ENCODE measurements at regions not wholly inside any gene's neighbourhood (a gene's known extent, or its start where the extent isn't known, plus 50 kb on each side); places are given as distances from the start of the nearest gene placed in this dataset.

GRCh38 chr20:60561052-60561451 is 602.8 kb downstream of the CDH26 start:
- H3K4me3 ChIP-seq (ENCODE audit: low read length), result no peak overlapping the region
- H3K36me3 ChIP-seq (ENCODE audit: control insufficient read depth, insufficient read depth, low read length), result no peaks in the 10 kb centered on the region
- no peaks in the 10 kb centered on the region for H3K27me3 ChIP-seq (ENCODE audit: control insufficient read depth, insufficient read depth, low read length)
- no peaks in the 10 kb centered on the region for H3K9me3 ChIP-seq (ENCODE audit: control insufficient read depth, low read length)
- H3K4me1 ChIP-seq (ENCODE audit: control insufficient read depth, insufficient read depth, low read length), result no peaks in the 10 kb centered on the region
- no peak overlapping the region for H3K9ac ChIP-seq (ENCODE audit: low read length)

- no peaks in the 10 kb centered on the region for H3K36me3 ChIP-seq (ENCODE audit: control insufficient read depth, insufficient read depth, low read length)
- no peak overlapping the region for H3K4me3 ChIP-seq (ENCODE audit: low read length)
- no peaks in the 10 kb centered on the region for H3K27me3 ChIP-seq (ENCODE audit: control insufficient read depth, insufficient read depth, low read length)
- no peak overlapping the region for H3K9ac ChIP-seq (ENCODE audit: low read length)
- H3K4me1 ChIP-seq (ENCODE audit: control insufficient read depth, insufficient read depth, low read length), result no peaks in the 10 kb centered on the region
- no peaks in the 10 kb centered on the region for H3K9me3 ChIP-seq (ENCODE audit: control insufficient read depth, low read length)
Measured at GRCh38 chr20:60565083-60565482, 606.9 kb downstream of the CDH26 start.

- Histone ChIP-seq H3K4me3 (ENCODE audit: low read length) (no peak overlapping the region), H3K27me3 (ENCODE audit: control insufficient read depth, insufficient read depth, low read length) (no peaks in the 10 kb centered on the region), H3K4me1 (ENCODE audit: control insufficient read depth, insufficient read depth, low read length) (no peaks in the 10 kb centered on the region), H3K9ac (ENCODE audit: low read length) (no peak overlapping the region), H3K9me3 (ENCODE audit: control insufficient read depth, low read length) (no peaks in the 10 kb centered on the region), H3K36me3 (ENCODE audit: control insufficient read depth, insufficient read depth, low read length) (no peaks in the 10 kb centered on the region)
Measured at GRCh38 chr20:60565551-60565950, 607.3 kb downstream of the CDH26 start.

- H3K36me3 ChIP-seq (ENCODE audit: control insufficient read depth, insufficient read depth, low read length), result no peaks in the 10 kb centered on the region
- no peak overlapping the region for H3K4me3 ChIP-seq (ENCODE audit: low read length)
- no peaks in the 10 kb centered on the region for H3K9me3 ChIP-seq (ENCODE audit: control insufficient read depth, low read length)
- no peak overlapping the region for H3K9ac ChIP-seq (ENCODE audit: low read length)
- no peaks in the 10 kb centered on the region for H3K27me3 ChIP-seq (ENCODE audit: control insufficient read depth, insufficient read depth, low read length)
- H3K4me1 ChIP-seq (ENCODE audit: control insufficient read depth, insufficient read depth, low read length), result no peaks in the 10 kb centered on the region
Measured at GRCh38 chr20:60569116-60569515, 610.9 kb downstream of the CDH26 start.

- Histone ChIP-seq H3K36me3 (ENCODE audit: control insufficient read depth, insufficient read depth, low read length) (no peaks in the 10 kb centered on the region), H3K9me3 (ENCODE audit: control insufficient read depth, low read length) (no peaks in the 10 kb centered on the region), H3K9ac (ENCODE audit: low read length) (no peak overlapping the region), H3K4me3 (ENCODE audit: low read length) (no peak overlapping the region), H3K4me1 (ENCODE audit: control insufficient read depth, insufficient read depth, low read length) (no peaks in the 10 kb centered on the region), H3K27me3 (ENCODE audit: control insufficient read depth, insufficient read depth, low read length) (no peaks in the 10 kb centered on the region)
Measured at GRCh38 chr20:60570481-60571277, 612.5 kb downstream of the CDH26 start.

- Histone ChIP-seq H3K4me3 (ENCODE audit: low read length) (no peak overlapping the region), H3K36me3 (ENCODE audit: control insufficient read depth, insufficient read depth, low read length) (no peaks in the 10 kb centered on the region), H3K9ac (ENCODE audit: low read length) (no peak overlapping the region), H3K4me1 (ENCODE audit: control insufficient read depth, insufficient read depth, low read length) (no peaks in the 10 kb centered on the region), H3K9me3 (ENCODE audit: control insufficient read depth, low read length) (no peaks in the 10 kb centered on the region), H3K27me3 (ENCODE audit: control insufficient read depth, insufficient read depth, low read length) (no peaks in the 10 kb centered on the region)
Measured at GRCh38 chr20:60573003-60573680, 614.9 kb downstream of the CDH26 start.

GRCh38 chr20:60576236-60576635 is 618.0 kb downstream of the CDH26 start:
- Histone ChIP-seq H3K4me1 (ENCODE audit: control insufficient read depth, insufficient read depth, low read length) (no peaks in the 10 kb centered on the region), H3K9me3 (ENCODE audit: control insufficient read depth, low read length) (no peaks in the 10 kb centered on the region), H3K27me3 (ENCODE audit: control insufficient read depth, insufficient read depth, low read length) (no peaks in the 10 kb centered on the region), H3K36me3 (ENCODE audit: control insufficient read depth, insufficient read depth, low read length) (no peaks in the 10 kb centered on the region), H3K9ac (ENCODE audit: low read length) (no peak overlapping the region), H3K4me3 (ENCODE audit: low read length) (no peak overlapping the region)

- Histone ChIP-seq H3K27me3 (ENCODE audit: control insufficient read depth, insufficient read depth, low read length) (no peaks in the 10 kb centered on the region), H3K4me3 (ENCODE audit: low read length) (no peak overlapping the region)
Measured at GRCh38 chr20:60579941-60580515, 621.8 kb downstream of the CDH26 start.

GRCh38 chr20:60581606-60582115 is 623.4 kb downstream of the CDH26 start:
- Histone ChIP-seq H3K36me3 (ENCODE audit: control insufficient read depth, insufficient read depth, low read length) (no peaks in the 10 kb centered on the region), H3K4me3 (ENCODE audit: low read length) (no peak overlapping the region), H3K27me3 (ENCODE audit: control insufficient read depth, insufficient read depth, low read length) (no peaks in the 10 kb centered on the region), H3K9ac (ENCODE audit: low read length) (no peak overlapping the region), H3K9me3 (ENCODE audit: control insufficient read depth, low read length) (no peaks in the 10 kb centered on the region), H3K4me1 (ENCODE audit: control insufficient read depth, insufficient read depth, low read length) (no peaks in the 10 kb centered on the region)

More at GRCh38 chr20:60579941-60580515, 621.8 kb downstream of the CDH26 start:
- Histone ChIP-seq H3K36me3 (ENCODE audit: control insufficient read depth, insufficient read depth, low read length) (no peaks in the 10 kb centered on the region), H3K9me3 (ENCODE audit: control insufficient read depth, low read length) (no peaks in the 10 kb centered on the region), H3K4me1 (ENCODE audit: control insufficient read depth, insufficient read depth, low read length) (no peaks in the 10 kb centered on the region), H3K9ac (ENCODE audit: low read length) (no peak overlapping the region)

GRCh38 chr20:60583741-60584140 is 625.5 kb downstream of the CDH26 start:
- H3K9ac ChIP-seq (ENCODE audit: low read length), result no peak overlapping the region
- H3K27me3 ChIP-seq (ENCODE audit: control insufficient read depth, insufficient read depth, low read length), result no peaks in the 10 kb centered on the region
- H3K9me3 ChIP-seq (ENCODE audit: control insufficient read depth, low read length), result no peaks in the 10 kb centered on the region
- no peaks in the 10 kb centered on the region for H3K4me1 ChIP-seq (ENCODE audit: control insufficient read depth, insufficient read depth, low read length)
- no peaks in the 10 kb centered on the region for H3K36me3 ChIP-seq (ENCODE audit: control insufficient read depth, insufficient read depth, low read length)
- H3K4me3 ChIP-seq (ENCODE audit: low read length), result no peak overlapping the region

GRCh38 chr20:60584221-60584620 is 626.0 kb downstream of the CDH26 start:
- Histone ChIP-seq H3K9ac (ENCODE audit: low read length) (no peak overlapping the region), H3K4me3 (ENCODE audit: low read length) (no peak overlapping the region), H3K9me3 (ENCODE audit: control insufficient read depth, low read length) (no peaks in the 10 kb centered on the region), H3K27me3 (ENCODE audit: control insufficient read depth, insufficient read depth, low read length) (no peaks in the 10 kb centered on the region), H3K36me3 (ENCODE audit: control insufficient read depth, insufficient read depth, low read length) (no peaks in the 10 kb centered on the region), H3K4me1 (ENCODE audit: control insufficient read depth, insufficient read depth, low read length) (no peaks in the 10 kb centered on the region)

- Histone ChIP-seq H3K4me1 (ENCODE audit: control insufficient read depth, insufficient read depth, low read length) (no peaks in the 10 kb centered on the region), H3K9me3 (ENCODE audit: control insufficient read depth, low read length) (no peaks in the 10 kb centered on the region), H3K4me3 (ENCODE audit: low read length) (no peak overlapping the region), H3K36me3 (ENCODE audit: control insufficient read depth, insufficient read depth, low read length) (no peaks in the 10 kb centered on the region), H3K9ac (ENCODE audit: low read length) (no peak overlapping the region), H3K27me3 (ENCODE audit: control insufficient read depth, insufficient read depth, low read length) (no peaks in the 10 kb centered on the region)
Measured at GRCh38 chr20:60585651-60586050, 627.4 kb downstream of the CDH26 start.
